ENCODE measurements at regions not wholly inside any gene's neighbourhood (a gene's known extent, or its start where the extent isn't known, plus 50 kb on each side); places are given as distances from the start of the nearest gene placed in this dataset.
A peak's percentile ranks its signal among the peaks of the same experiment; 100 is the strongest.

DNA sequence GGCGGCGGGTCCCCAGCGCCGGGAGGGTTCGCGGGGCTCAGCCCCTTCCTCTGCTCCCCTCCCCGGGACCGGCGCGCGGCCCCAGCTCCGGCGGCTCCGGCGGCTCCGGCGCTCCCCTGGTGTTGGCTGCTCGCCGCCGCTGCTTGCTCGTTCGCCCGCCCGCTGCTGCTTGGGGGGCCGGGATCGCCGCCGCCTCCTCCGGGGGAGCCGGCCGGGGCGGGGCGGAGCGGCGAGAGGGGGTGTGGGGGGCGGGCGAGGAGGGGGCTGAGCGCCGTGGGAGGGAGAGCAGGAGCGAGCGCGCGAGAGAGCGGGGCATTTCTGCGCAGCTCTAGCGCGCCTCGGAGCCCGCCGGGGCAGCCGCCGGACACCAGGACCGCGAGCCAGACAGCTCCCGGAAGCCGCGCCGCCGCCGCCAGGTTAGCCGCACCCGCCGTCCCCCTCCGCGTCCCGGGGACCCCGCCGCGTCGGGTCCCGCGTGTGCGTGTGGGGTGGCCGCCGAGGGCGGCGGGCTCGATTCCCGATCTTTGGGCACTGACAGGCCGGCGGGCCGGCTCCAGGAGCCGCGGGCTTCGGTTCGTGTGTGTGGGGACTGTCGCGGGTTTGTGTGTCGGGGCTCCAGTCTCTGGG lies 62.0 kb upstream of the EPB41L1 start:
- H3K4me3 Mint-ChIP-seq (ENCODE audit: low read depth, unreplicated experiment): peak overlapping the region; percentile 94

GRCh38 chr20:36093025-36093803 lies 61.3 kb upstream of the EPB41L1 start:
- intact Hi-C loops (cut with micrococcal nuclease; ENCODE audit: unreplicated experiment): loop anchor here (5.0 kb wide), 1 partner anchor 46 kb away; no protein-coding TSS in a partner anchor
- Mint-ChIP-seq H3K27me3 (ENCODE audit: unreplicated experiment) (no peaks in the 10 kb centered on the region), H3K4me1 (ENCODE audit: low read depth, unreplicated experiment) (peaks cover 63% of the 10 kb centered on the region), H3K27ac (ENCODE audit: unreplicated experiment) (peak overlapping the region; percentile 72), H3K9me3 (ENCODE audit: low read depth, unreplicated experiment) (no peaks in the 10 kb centered on the region), H3K4me3 (ENCODE audit: low read depth, unreplicated experiment) (peak overlapping the region; percentile 94), H3K36me3 (ENCODE audit: insufficient read depth, unreplicated experiment) (peaks cover 38% of the 10 kb centered on the region)
- peak; percentile 84 for DNase-seq
- no TSS peak for BruUV-seq (replicated peaks)
- TF ChIP-seq, protein P1, sequence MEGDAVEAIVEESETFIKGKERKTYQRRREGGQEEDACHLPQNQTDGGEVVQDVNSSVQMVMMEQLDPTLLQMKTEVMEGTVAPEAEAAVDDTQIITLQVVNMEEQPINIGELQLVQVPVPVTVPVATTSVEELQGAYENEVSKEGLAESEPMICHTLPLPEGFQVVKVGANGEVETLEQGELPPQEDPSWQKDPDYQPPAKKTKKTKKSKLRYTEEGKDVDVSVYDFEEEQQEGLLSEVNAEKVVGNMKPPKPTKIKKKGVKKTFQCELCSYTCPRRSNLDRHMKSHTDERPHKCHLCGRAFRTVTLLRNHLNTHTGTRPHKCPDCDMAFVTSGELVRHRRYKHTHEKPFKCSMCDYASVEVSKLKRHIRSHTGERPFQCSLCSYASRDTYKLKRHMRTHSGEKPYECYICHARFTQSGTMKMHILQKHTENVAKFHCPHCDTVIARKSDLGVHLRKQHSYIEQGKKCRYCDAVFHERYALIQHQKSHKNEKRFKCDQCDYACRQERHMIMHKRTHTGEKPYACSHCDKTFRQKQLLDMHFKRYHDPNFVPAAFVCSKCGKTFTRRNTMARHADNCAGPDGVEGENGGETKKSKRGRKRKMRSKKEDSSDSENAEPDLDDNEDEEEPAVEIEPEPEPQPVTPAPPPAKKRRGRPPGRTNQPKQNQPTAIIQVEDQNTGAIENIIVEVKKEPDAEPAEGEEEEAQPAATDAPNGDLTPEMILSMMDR (IDR thresholded peaks at IDR 0.05; ENCODE audit: unreplicated experiment): no peak
- CTCF ChIA-PET: interaction anchor here (0.7 to 2.8 kb wide), 12 partner anchors 8 to 139 kb away, joined by 3 to 12 read pairs (median 4); partner anchors contain the start of gene SCAND1

More for the DNA sequence above, 62.0 kb upstream of the EPB41L1 start:
- Mint-ChIP-seq H3K9me3 (ENCODE audit: low read depth, unreplicated experiment) (no peaks in the 10 kb centered on the region), H3K27ac (ENCODE audit: unreplicated experiment) (peak overlapping the region; percentile 72), H3K36me3 (ENCODE audit: insufficient read depth, unreplicated experiment) (peaks cover 34% of the 10 kb centered on the region), H3K27me3 (ENCODE audit: unreplicated experiment) (no peaks in the 10 kb centered on the region), H3K4me1 (ENCODE audit: low read depth, unreplicated experiment) (peaks cover 62% of the 10 kb centered on the region)
- intact Hi-C loops (cut with micrococcal nuclease; ENCODE audit: unreplicated experiment): loop anchor here (5.0 kb wide), 1 partner anchor 45 kb away; no protein-coding TSS in a partner anchor
- TF ChIP-seq, protein P1 (IDR thresholded peaks at IDR 0.05; ENCODE audit: unreplicated experiment): no peak
- CTCF ChIA-PET: interaction anchor here (0.6 to 2.8 kb wide), 9 partner anchors 9 to 165 kb away, joined by 3 to 12 read pairs (median 6); no protein-coding TSS in a partner anchor
- DNase-seq: peak; percentile 72
- no TSS peak for BruUV-seq (replicated peaks)

DNA sequence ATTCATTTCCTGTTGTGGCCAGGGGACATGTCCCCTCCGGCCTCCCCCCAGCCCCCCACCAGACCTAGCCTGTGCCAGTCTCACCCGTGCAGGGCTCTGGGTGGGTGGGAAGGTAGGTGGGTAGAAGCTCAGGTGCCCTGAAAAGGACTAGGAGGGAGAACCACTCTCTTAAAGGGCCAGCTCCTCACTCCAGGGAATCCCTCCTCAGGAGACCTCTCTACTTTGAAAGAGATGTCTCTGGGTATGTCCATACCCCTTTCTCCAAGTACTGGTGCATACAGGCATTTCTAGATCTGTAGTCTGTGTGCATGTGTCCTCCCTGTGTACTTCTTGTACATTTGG lies 60.8 kb upstream of the EPB41L1 start:
- no peaks in the 10 kb centered on the region for H3K27me3 Mint-ChIP-seq (ENCODE audit: unreplicated experiment)
- intact Hi-C loops (cut with micrococcal nuclease; ENCODE audit: unreplicated experiment): loop anchor here (5.0 kb wide), 1 partner anchor 46 kb away; no protein-coding TSS in a partner anchor

GRCh38 chr20:36094497-36094896 lies 60.0 kb upstream of the EPB41L1 start:
- H3K4me1 Mint-ChIP-seq (ENCODE audit: low read depth, unreplicated experiment): peaks cover 69% of the 10 kb centered on the region
- intact Hi-C loops (cut with micrococcal nuclease; ENCODE audit: unreplicated experiment): loop anchor here (5.0 kb wide), 1 partner anchor 47 kb away; no protein-coding TSS in a partner anchor
- TSS peak; percentile 32 for BruUV-seq (replicated peaks)
- TF ChIP-seq, protein P1 (IDR thresholded peaks at IDR 0.05; ENCODE audit: unreplicated experiment): no peak
- no peaks in the 10 kb centered on the region for H3K27me3 Mint-ChIP-seq (ENCODE audit: unreplicated experiment)
- no peaks in the 10 kb centered on the region for H3K9me3 Mint-ChIP-seq (ENCODE audit: low read depth, unreplicated experiment)
- peaks cover 38% of the 10 kb centered on the region for H3K36me3 Mint-ChIP-seq (ENCODE audit: insufficient read depth, unreplicated experiment)
- DNase-seq: no peak
- H3K4me3 Mint-ChIP-seq (ENCODE audit: low read depth, unreplicated experiment): peak overlapping the region; percentile 94
- CTCF ChIA-PET: interaction anchor here (1.1 to 2.3 kb wide), 5 partner anchors 8 to 102 kb away, joined by 3 to 11 read pairs (median 6); no protein-coding TSS in a partner anchor
- H3K27ac Mint-ChIP-seq (ENCODE audit: unreplicated experiment): peak overlapping the region; percentile 53

More for the DNA sequence above, 60.8 kb upstream of the EPB41L1 start:
- peaks cover 68% of the 10 kb centered on the region for H3K4me1 Mint-ChIP-seq (ENCODE audit: low read depth, unreplicated experiment)
- no TSS peak for BruUV-seq (replicated peaks)
- peaks cover 38% of the 10 kb centered on the region for H3K36me3 Mint-ChIP-seq (ENCODE audit: insufficient read depth, unreplicated experiment)
- H3K9me3 Mint-ChIP-seq (ENCODE audit: low read depth, unreplicated experiment): no peaks in the 10 kb centered on the region
- DNase-seq: no peak
- CTCF ChIA-PET: interaction anchor here (0.7 to 2.8 kb wide), 8 partner anchors 8 to 139 kb away, joined by 3 to 12 read pairs (median 6); partner anchors contain the start of gene SCAND1
- H3K4me3 Mint-ChIP-seq (ENCODE audit: low read depth, unreplicated experiment): peak overlapping the region; percentile 94
- TF ChIP-seq, protein P1 (IDR thresholded peaks at IDR 0.05; ENCODE audit: unreplicated experiment): no peak
- peak overlapping the region; percentile 53 for H3K27ac Mint-ChIP-seq (ENCODE audit: unreplicated experiment)
